T-cell (primary cell): ENCODE measurements at regions not wholly inside any gene's neighbourhood (a gene's known extent, or its start where the extent isn't known, plus 50 kb on each side); places are given as distances from the start of the nearest gene placed in this dataset.

Source experiments
- ATAC-seq, 4 experiments: fragments of 200-7000 bp in 3 of 4; fragments of 150-1000 bp in 1 of 4; cut with Tn5 transposase; replicated peaks in 1 of 4; 1 replicate in 3 of 4; 2 replicates in 1 of 4; pipeline ENCODE4 v1.10.0; 2021; ENCODE audit warnings: moderate library complexity in 3 of 4, mild to moderate bottlenecking in 2 of 4, moderate number of reproducible peaks in 1 of 4
- CTCF ChIA-PET, 2 donors: fragments of 300-600 bp; sonication (Branson Sonifier 250); formaldehyde crosslinking; loops; one replicate each; lab custom pipeline; 2022; ENCODE audit warnings: antibody characterized with exemption in 2 of 2; lab: Charles Lee
- POLR2A ChIA-PET, 2 donors: fragments of 300-600 bp; sonication (Branson Sonifier 250); formaldehyde crosslinking; loops; one replicate each; lab custom pipeline; 2022; ENCODE audit warnings: antibody characterized with exemption in 2 of 2; lab: Charles Lee
- DNase-seq, 35 experiments: peaks; one replicate each; pipeline versions ENCODE4 v3.0.0 to v3.0.0-alpha.2; 2013 to 2023
- H3K27ac ChIP-seq: one replicate; pipeline ENCODE4 v1.5.1; 2013; ENCODE audit warnings: low read length
- H3K27me3 ChIP-seq, 2 experiments: replicated peaks in 1 of 2; 1 replicate in 1 of 2; 2 replicates in 1 of 2; pipeline versions ENCODE4 v1.6.1 to v1.7.0; 2013; ENCODE audit warnings: low read length in 1 of 2, mixed read lengths in 1 of 2; ENCODE audit not compliant: control insufficient read depth in 2 of 2, insufficient read depth in 2 of 2; ENCODE audit errors: extremely low read depth in 1 of 2
- H3K36me3 ChIP-seq, 2 donors: 1 replicate in 1 of 2; 2 replicates in 1 of 2; pipeline versions ENCODE4 v1.6.1 to v1.7.0; 2013; ENCODE audit warnings: low read length in 1 of 2; ENCODE audit not compliant: control insufficient read depth in 2 of 2, insufficient read depth in 1 of 2; ENCODE audit errors: extremely low read depth in 1 of 2
- H3K4me1 ChIP-seq, 2 experiments: 1 replicate in 1 of 2; 2 replicates in 1 of 2; pipeline versions ENCODE4 v1.6.1 to v1.7.0; 2013; ENCODE audit warnings: low read length in 2 of 2, mixed read lengths in 1 of 2; ENCODE audit not compliant: insufficient read depth in 2 of 2, control insufficient read depth in 1 of 2; ENCODE audit errors: extremely low read depth in 1 of 2
- H3K4me3 ChIP-seq, 2 donors: 1 replicate in 1 of 2; 2 replicates in 1 of 2; pipeline versions ENCODE4 v1.5.1 to v1.7.0; 2013; ENCODE audit warnings: mild to moderate bottlenecking in 2 of 2, low read length in 1 of 2, moderate library complexity in 1 of 2; ENCODE audit not compliant: control insufficient read depth in 1 of 2; ENCODE audit errors: extremely low read depth in 1 of 2
- H3K9me3 ChIP-seq: 2 replicates; pipeline ENCODE4 v1.7.0; 2013
- H3K27ac Mint-ChIP-seq, 2 donors: one replicate each; pipeline ENCODE4 v1.8.0; 2020 to 2021; ENCODE audit warnings: mild to moderate bottlenecking in 2 of 2, mixed read lengths in 2 of 2
- H3K27me3 Mint-ChIP-seq, 2 donors: one replicate each; pipeline ENCODE4 v1.8.0; 2021 to 2022; ENCODE audit warnings: mixed read lengths in 2 of 2
- H3K36me3 Mint-ChIP-seq: one replicate; pipeline ENCODE4 v1.8.0; 2021; ENCODE audit warnings: mixed read lengths
- H3K4me1 Mint-ChIP-seq, 3 donors: one replicate each; pipeline ENCODE4 v1.8.0; 2020 to 2022; ENCODE audit warnings: mixed read lengths in 3 of 3, mild to moderate bottlenecking in 1 of 3
- H3K4me3 Mint-ChIP-seq, 3 donors: one replicate each; pipeline ENCODE4 v1.8.0; 2020 to 2022; ENCODE audit warnings: mild to moderate bottlenecking in 3 of 3, mixed read lengths in 3 of 3, moderate library complexity in 3 of 3
- H3K9me3 Mint-ChIP-seq, 3 donors: one replicate each; pipeline ENCODE4 v1.8.0; 2020 to 2022; ENCODE audit warnings: mixed read lengths in 3 of 3
- WGBS: methylation state at CpG from one replicate; pipeline ENCODE4 v1.1.5; 2013; ENCODE audit warnings: missing lambda C conversion rate; ENCODE audit not compliant: insufficient coverage; 5-methylcytosine and 5-hydroxymethylcytosine counted together

DNA sequence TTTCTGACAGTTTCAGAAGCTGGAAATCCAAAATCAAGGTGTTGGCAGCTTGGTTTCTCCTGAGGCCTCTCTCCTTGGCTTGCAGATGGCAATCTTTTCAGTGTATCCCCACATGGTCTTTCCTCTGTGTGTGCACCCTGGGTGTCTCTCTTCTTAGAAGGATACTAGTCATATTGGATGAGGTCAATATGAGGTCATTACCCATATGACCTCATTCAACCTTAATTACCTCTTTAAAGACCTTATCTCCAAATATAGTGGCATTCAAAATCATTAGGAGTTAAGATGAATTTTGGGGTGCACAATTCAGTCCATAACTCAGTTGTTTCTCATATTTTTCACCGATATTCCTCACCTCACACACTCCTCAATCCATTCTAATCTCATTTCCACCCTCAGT, 92.4 kb upstream of the TGM3 start:
- DNase-seq (no peak), ATAC-seq (no peak)
- Mint-ChIP-seq H3K27ac (no peak overlapping the region), H3K9me3 (no peaks in the 10 kb centered on the region), H3K4me1 (peaks cover 0 to 9% (median 4%) of the 10 kb centered on the region in 3 donors), H3K4me3 (no peak overlapping the region), H3K36me3 (no peaks in the 10 kb centered on the region), H3K27me3 (peaks cover 4 to 9% of the 10 kb centered on the region in 2 donors)
- Histone ChIP-seq H3K9me3 (no peaks in the 10 kb centered on the region), H3K4me1 (peaks cover 2 to 14% of the 10 kb centered on the region in 2 experiments), H3K4me3 (no peak overlapping the region), H3K27ac (no peak overlapping the region), H3K36me3 (no peaks in the 10 kb centered on the region), H3K27me3 (peaks cover 0 to 15% of the 10 kb centered on the region in 2 experiments)
- CTCF ChIA-PET = no interaction called here
- POLR2A ChIA-PET = no interaction called here
- WGBS = 70% methylated on average over 1 of the region's 1 CpG

DNA sequence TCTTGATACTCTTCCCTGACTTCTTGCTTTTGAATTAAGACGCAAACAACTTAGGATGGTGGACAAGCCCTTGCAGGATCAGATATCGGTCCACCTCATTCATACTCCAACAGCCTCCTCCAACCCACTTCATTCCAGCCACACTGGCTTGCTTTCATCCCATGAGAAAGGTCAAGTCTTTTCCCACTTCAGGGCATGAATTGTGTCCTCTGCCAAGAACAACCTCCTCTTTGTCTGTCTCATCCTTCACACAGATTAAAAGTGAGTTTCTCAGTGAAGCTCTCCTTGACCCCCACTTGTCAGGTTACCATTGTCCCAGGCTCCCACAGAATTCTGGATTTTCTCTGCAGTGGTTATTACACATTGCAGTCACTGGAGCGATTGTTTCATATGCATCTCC, 91.8 kb upstream of the TGM3 start:
- Histone ChIP-seq H3K4me3 (no peak overlapping the region), H3K27ac (no peak overlapping the region), H3K9me3 (no peaks in the 10 kb centered on the region), H3K4me1 (peaks cover 2 to 14% of the 10 kb centered on the region in 2 experiments), H3K36me3 (no peaks in the 10 kb centered on the region), H3K27me3 (peaks cover 0 to 14% of the 10 kb centered on the region in 2 experiments)
- ChIA-PET CTCF (no interaction called here), POLR2A (no interaction called here)
- Mint-ChIP-seq H3K27me3 (peaks cover 4 to 9% of the 10 kb centered on the region in 2 donors), H3K9me3 (no peaks in the 10 kb centered on the region), H3K36me3 (no peaks in the 10 kb centered on the region), H3K4me1 (peaks cover 0 to 9% (median 4%) of the 10 kb centered on the region in 3 donors), H3K27ac (no peak overlapping the region), H3K4me3 (no peak overlapping the region)
- 93% methylated on average over 3 of the region's 3 CpGs for WGBS
- no peak for DNase-seq
- no peak for ATAC-seq

DNA sequence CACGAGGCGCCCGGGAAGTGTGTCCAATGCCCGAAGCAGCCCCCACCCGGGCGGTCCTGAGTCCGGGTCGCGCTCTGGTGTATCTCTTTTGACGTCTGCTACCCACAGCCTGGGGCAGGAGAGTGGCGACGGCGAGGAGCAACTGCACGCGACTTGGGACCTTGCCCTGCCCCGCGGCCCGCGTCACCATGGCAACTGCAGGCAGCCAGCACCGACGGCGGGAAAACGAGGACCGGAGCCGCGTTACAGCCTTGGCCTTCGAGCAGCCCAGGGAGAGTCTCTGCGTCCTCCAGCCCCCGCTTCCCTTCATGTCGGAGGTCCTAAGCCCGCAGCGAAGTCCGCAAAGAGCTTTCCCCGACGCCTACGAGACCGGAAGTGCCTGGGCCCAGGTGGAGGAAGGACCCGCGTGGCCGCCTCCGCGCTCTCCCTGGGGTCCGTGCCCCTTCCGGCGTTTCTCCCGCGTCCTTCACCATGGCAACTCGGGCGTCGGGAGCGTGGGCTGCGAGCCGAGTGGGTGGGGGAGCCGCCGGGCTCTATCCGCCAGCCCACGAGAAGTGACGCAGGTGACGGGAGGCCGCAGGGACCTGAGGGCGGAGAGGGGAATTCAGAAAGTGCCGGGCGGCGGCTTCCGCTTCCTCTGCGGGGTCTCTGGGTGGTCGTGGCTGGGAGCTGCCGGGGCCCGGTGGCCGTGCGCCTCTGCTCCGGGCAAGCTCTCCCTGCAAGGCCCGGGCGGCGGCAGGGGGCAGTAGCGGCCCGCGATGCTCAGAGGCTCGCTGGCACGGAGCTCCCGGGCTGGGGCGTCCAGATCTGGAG, 88.6 kb upstream of the TGM3 start:
- peak overlapping the region in 1 of 2 donors; percentile 28 for H3K27ac Mint-ChIP-seq
- H3K4me1 Mint-ChIP-seq = peaks cover 0 to 9% (median 4%) of the 10 kb centered on the region in 3 donors
- no peaks in the 10 kb centered on the region for H3K9me3 Mint-ChIP-seq
- DNase-seq (peak in 34 of 35 experiments; percentile 6 to 62 (median 28)), ATAC-seq (peak; percentile 62 to 81 (median 76))
- peaks cover 0 to 23% of the 10 kb centered on the region in 2 experiments for H3K27me3 ChIP-seq
- no peaks in the 10 kb centered on the region for H3K36me3 ChIP-seq
- H3K9me3 ChIP-seq = no peaks in the 10 kb centered on the region
- no peak overlapping the region for H3K27ac ChIP-seq
- ChIA-PET CTCF (interaction anchor here in 1 of 2 donors (1.1 to 1.4 kb wide), 3 partner anchors 19 to 246 kb away, joined by 3 to 5 read pairs (median 3); no protein-coding TSS in a partner anchor), POLR2A (interaction anchor here in 1 of 2 donors (0.7 kb wide), 1 partner anchor 27 kb away, joined by 3 read pairs; no protein-coding TSS in a partner anchor)
- peaks cover 2 to 14% of the 10 kb centered on the region in 2 experiments for H3K4me1 ChIP-seq
- 2% methylated on average over 79 of the region's 82 CpGs for WGBS
- H3K36me3 Mint-ChIP-seq = no peaks in the 10 kb centered on the region
- peaks cover 10 to 12% of the 10 kb centered on the region in 2 donors for H3K27me3 Mint-ChIP-seq
- peak overlapping the region; percentile 73 to 82 (median 80) for H3K4me3 Mint-ChIP-seq
- peak overlapping the region; percentile 74 to 76 for H3K4me3 ChIP-seq

DNA sequence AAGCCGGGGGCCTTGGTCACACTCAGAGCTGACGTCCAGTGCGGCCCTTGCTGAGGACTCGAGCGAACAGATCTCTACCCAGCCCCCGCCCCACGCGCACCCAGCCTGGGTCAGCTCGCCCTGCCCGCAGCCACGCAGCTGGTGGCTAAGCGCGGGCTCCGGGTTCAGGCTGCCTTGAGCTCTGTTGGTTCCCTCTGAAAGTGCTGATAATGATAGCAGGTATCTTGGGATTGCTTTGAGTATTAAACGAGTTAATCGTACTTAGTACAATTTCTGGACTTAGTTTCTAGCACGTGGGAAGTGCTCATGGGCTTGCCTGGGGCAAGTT, 88.1 kb upstream of the TGM3 start:
- H3K4me1 ChIP-seq = peaks cover 2 to 14% of the 10 kb centered on the region in 2 experiments
- no peak overlapping the region for H3K27ac ChIP-seq
- no peak for DNase-seq
- whole genome bisulfite sequencing = 0% methylated on average over 3 of the region's 17 CpGs
- Mint-ChIP-seq H3K27ac (no peak overlapping the region), H3K4me1 (peaks cover 0 to 9% (median 4%) of the 10 kb centered on the region in 3 donors), H3K36me3 (no peaks in the 10 kb centered on the region), H3K9me3 (no peaks in the 10 kb centered on the region), H3K27me3 (peaks cover 11 to 15% of the 10 kb centered on the region in 2 donors), H3K4me3 (peak overlapping the region; percentile 73 to 82 (median 80))
- peaks cover 0 to 23% of the 10 kb centered on the region in 2 experiments for H3K27me3 ChIP-seq
- H3K4me3 ChIP-seq = peak overlapping the region; percentile 74 to 76
- no peaks in the 10 kb centered on the region for H3K9me3 ChIP-seq
- CTCF ChIA-PET = interaction anchor here in 1 of 2 donors (1.1 to 1.4 kb wide), 3 partner anchors 18 to 245 kb away, joined by 3 to 5 read pairs (median 3); no protein-coding TSS in a partner anchor
- peak in 1 of 4 experiments; percentile 18 for ATAC-seq
- POLR2A ChIA-PET = interaction anchor here in 1 of 2 donors (0.7 kb wide), 1 partner anchor 28 kb away, joined by 3 read pairs; no protein-coding TSS in a partner anchor
- no peaks in the 10 kb centered on the region for H3K36me3 ChIP-seq

DNA sequence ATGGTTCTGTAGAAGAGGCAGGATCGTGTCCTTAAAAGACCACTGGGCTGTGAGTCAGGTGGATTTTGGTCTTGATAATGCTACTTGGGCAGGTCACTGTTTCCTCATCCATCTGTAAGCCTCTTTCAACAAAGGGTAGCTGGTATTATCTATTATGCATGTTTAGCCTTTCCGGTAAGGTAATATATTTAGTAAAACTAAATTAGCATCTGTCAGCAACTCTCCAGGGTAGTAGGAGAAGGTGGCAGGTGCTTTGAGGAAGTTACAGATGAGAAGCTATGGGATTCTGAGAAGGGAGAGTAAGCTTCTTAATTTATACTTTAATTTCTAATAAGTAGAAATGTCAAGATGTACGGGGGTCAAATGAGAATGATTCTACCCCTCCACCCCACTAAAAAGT, 86.9 kb upstream of the TGM3 start:
- H3K4me1 ChIP-seq = peaks cover 2 to 14% of the 10 kb centered on the region in 2 experiments
- Mint-ChIP-seq H3K27ac (no peak overlapping the region), H3K4me1 (peaks cover 0 to 9% (median 4%) of the 10 kb centered on the region in 3 donors), H3K36me3 (no peaks in the 10 kb centered on the region), H3K4me3 (no peak overlapping the region), H3K27me3 (peaks cover 15 to 19% of the 10 kb centered on the region in 2 donors), H3K9me3 (no peaks in the 10 kb centered on the region)
- peaks cover 0 to 26% of the 10 kb centered on the region in 2 experiments for H3K27me3 ChIP-seq
- no CpG with 5 or more reads among the region's 3 CpGs for WGBS
- POLR2A ChIA-PET = no interaction called here
- ATAC-seq (no peak), DNase-seq (no peak)
- no peaks in the 10 kb centered on the region for H3K36me3 ChIP-seq
- no peaks in the 10 kb centered on the region for H3K9me3 ChIP-seq
- no peak overlapping the region for H3K27ac ChIP-seq
- CTCF ChIA-PET = no interaction called here
- no peak overlapping the region for H3K4me3 ChIP-seq

DNA sequence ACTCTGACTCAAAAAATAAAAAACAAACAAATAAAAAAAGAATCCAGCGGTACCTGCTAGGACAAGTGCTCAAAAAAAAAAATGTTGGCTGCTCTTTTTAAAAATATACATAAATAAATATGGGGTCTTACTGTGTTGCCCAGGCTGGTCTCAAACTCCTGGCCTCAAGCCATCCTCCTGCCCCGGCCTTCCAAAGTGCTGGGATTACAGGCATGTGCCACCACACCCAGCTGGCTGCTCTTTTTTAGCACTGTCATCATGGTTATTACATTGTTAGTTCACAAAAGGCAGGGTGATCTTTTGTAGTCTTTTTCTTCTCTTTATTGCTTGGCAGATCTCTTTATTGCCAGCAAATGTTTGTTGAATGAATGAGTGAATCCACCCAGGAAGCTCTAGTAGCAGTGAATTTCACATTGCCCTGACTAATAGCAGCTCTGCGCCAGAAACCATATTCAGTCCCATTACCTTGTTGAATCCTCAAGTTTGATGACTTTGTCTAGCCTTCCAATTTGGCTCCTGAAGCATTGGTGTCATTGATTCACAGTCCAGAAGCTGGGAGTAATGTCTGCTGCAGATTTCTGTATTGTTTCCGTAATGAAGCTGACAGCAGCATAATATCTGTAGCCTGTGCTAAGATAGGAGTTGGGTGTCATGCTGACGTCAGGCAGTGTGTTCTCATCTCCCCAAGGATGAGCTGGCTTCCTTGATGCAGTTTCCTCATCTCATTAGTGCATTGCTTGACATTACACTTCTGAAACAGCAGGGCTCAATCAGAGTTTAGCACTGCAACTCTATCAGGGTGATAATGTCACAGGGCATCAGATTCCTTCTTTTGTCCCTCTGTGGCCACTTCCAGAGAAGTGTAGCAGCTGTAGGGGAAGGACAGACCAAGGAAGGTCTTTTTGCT, 84.9 kb upstream of the TGM3 start:
- no peaks in the 10 kb centered on the region for H3K36me3 ChIP-seq
- ChIA-PET POLR2A (no interaction called here), CTCF (interaction anchor here in 1 of 2 donors (0.7 kb wide), 1 partner anchor 735 kb away, joined by 4 read pairs; no protein-coding TSS in a partner anchor)
- no peak overlapping the region for H3K27ac ChIP-seq
- no peak for ATAC-seq
- H3K27me3 ChIP-seq = peaks cover 0 to 26% of the 10 kb centered on the region in 2 experiments
- Mint-ChIP-seq H3K4me1 (peaks cover 0 to 9% (median 4%) of the 10 kb centered on the region in 3 donors), H3K27ac (no peak overlapping the region), H3K27me3 (peaks cover 20 to 21% of the 10 kb centered on the region in 2 donors), H3K36me3 (no peaks in the 10 kb centered on the region), H3K9me3 (no peaks in the 10 kb centered on the region), H3K4me3 (no peak overlapping the region)
- peak in 2 of 35 experiments; percentile 2 to 31 for DNase-seq
- no peaks in the 10 kb centered on the region for H3K9me3 ChIP-seq
- WGBS = 88% methylated on average over 2 of the region's 5 CpGs
- peaks cover 2 to 14% of the 10 kb centered on the region in 2 experiments for H3K4me1 ChIP-seq
- no peak overlapping the region for H3K4me3 ChIP-seq
